Lower lobe of right lung (tissue), 2 donors: ENCODE measurements at regions not wholly inside any gene's neighbourhood (a gene's known extent, or its start where the extent isn't known, plus 50 kb on each side); places are given as distances from the start of the nearest gene placed in this dataset.

ENCODE experiments used
- ATAC-seq, 2 donors: fragments of 200-7000 bp; cut with Tn5 transposase; one replicate each; pipeline ENCODE4 v1.9.1; 2020 to 2022; ENCODE audit warnings: mild to moderate bottlenecking in 2 of 2, moderate library complexity in 2 of 2
- DNase-seq: peaks from one replicate; pipeline ENCODE4 v3.0.0-alpha.2; 2020
- H3K27ac ChIP-seq: fragments of 200-600 bp; one replicate; pipeline ENCODE4 v1.8.0; 2022
- H3K27me3 ChIP-seq: fragments of 200-600 bp; one replicate; pipeline ENCODE4 v1.8.0; 2022; ENCODE audit warnings: low read depth
- H3K36me3 ChIP-seq: fragments of 200-600 bp; one replicate; pipeline ENCODE4 v1.8.0; 2022; ENCODE audit warnings: mild to moderate bottlenecking
- H3K4me1 ChIP-seq: fragments of 200-600 bp; one replicate; pipeline ENCODE4 v1.8.0; 2022
- H3K4me3 ChIP-seq: fragments of 200-600 bp; one replicate; pipeline ENCODE4 v1.8.0; 2022; ENCODE audit warnings: mild to moderate bottlenecking
- H3K9me3 ChIP-seq: fragments of 200-600 bp; one replicate; pipeline ENCODE4 v1.8.0; 2022
- CTCF ChIP-seq: fragments of 200-600 bp; IDR thresholded peaks from one replicate; pipeline ENCODE4 v1.8.0; 2022; ENCODE audit warnings: antibody characterized with exemption, mild to moderate bottlenecking
- intact Hi-C: fragments of 100-400 bp; cut with DNase I; formaldehyde crosslinking; loops from one replicate; pipeline ENCODE4 v1.11.0; 2022
- donor health status: DM: no; HTN: yes; CAD: no; lungs with severe emphysema.

DNA sequence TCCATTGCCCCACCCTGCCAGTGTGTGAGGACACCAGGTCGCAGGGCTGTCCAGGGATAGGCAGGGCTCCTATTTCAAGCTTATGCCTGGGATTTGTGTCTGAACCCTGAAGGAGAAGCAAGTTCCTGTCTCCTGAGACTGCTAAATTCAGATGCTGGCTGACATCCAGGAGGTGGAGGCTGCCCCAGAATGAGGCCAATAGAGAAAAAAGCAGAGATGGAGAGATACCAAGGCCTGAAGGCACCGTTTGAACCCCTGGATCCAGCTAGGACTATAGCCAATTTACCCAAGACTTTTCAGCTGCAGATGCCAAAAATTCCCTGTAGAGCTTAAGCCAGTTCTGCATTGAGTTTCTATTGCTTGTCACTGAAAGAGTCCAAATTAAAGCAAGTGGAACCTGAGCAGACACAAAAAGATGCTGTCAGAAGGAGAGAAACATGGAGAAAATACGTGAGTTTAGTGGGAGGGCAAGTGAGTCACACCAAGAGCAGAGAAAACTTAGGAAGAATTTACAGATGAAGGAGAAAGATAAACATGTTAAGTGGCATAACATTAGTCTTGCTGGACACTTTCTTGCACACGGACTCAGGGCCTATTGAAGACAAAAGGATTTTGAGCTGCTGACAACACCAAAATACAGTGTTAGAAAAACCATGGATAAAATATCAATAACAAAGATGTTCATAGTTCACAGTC is 148.6 kb downstream of the CNTN3 start:
- DNase-seq = no peak
- intact Hi-C loops = no loop called here
- H3K4me3 ChIP-seq = no peak overlapping the region
- no peak for ATAC-seq
- no peaks in the 10 kb centered on the region for H3K4me1 ChIP-seq
- H3K27ac ChIP-seq = no peak overlapping the region
- TF ChIP-seq CTCF = no peak
- no peaks in the 10 kb centered on the region for H3K27me3 ChIP-seq
- H3K9me3 ChIP-seq = no peaks in the 10 kb centered on the region
- H3K36me3 ChIP-seq = no peaks in the 10 kb centered on the region

DNA sequence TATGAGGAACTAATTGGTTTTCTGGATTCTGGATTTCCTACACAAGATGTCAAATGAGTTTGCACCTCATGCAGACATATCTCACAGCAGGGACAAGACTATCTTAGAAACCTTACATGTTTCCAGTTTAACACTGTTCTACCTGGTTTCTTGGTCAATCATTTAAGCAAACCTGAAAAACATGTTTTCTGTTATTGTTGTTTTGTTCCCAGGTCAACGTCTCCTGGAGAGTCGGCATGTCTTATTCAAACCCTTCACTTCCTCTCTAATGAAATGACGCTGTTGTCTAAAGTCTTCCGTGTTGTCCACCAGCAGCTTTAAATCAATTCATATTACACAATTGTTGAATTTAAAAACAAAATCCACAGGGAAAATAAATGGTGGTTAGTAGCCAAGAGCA is 150.9 kb downstream of the CNTN3 start:
- H3K27me3 ChIP-seq = no peaks in the 10 kb centered on the region
- ATAC-seq = no peak
- H3K36me3 ChIP-seq = no peaks in the 10 kb centered on the region
- no peak overlapping the region for H3K4me3 ChIP-seq
- TF ChIP-seq CTCF = no peak
- DNase-seq = no peak
- no peak overlapping the region for H3K27ac ChIP-seq
- intact Hi-C loops = no loop called here
- H3K9me3 ChIP-seq = no peaks in the 10 kb centered on the region
- no peaks in the 10 kb centered on the region for H3K4me1 ChIP-seq

DNA sequence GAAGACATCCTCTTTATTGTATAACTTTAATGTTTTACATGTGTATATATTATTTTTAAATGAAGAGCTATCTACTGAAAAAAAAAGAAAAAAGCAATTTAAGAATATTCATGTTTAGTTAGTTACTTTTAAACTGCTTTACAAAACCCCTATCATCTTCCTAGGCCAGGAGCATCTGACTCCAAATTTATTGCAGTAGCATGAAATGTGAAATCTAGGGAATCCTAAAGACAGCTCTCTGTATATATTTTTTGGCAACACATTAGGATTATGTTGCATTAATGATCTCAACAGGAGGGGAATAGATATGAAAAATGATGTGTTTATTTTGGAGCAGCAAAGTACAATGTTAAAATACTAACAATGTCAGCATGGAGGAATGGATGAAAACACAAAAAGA is 158.3 kb downstream of the CNTN3 start:
- H3K4me1 ChIP-seq = no peaks in the 10 kb centered on the region
- no peak overlapping the region for H3K27ac ChIP-seq
- H3K27me3 ChIP-seq = no peaks in the 10 kb centered on the region
- no peak for TF ChIP-seq CTCF
- ATAC-seq (no peak), DNase-seq (no peak)
- no peaks in the 10 kb centered on the region for H3K36me3 ChIP-seq
- no peak overlapping the region for H3K4me3 ChIP-seq
- intact Hi-C loops = no loop called here
- H3K9me3 ChIP-seq = no peaks in the 10 kb centered on the region

DNA sequence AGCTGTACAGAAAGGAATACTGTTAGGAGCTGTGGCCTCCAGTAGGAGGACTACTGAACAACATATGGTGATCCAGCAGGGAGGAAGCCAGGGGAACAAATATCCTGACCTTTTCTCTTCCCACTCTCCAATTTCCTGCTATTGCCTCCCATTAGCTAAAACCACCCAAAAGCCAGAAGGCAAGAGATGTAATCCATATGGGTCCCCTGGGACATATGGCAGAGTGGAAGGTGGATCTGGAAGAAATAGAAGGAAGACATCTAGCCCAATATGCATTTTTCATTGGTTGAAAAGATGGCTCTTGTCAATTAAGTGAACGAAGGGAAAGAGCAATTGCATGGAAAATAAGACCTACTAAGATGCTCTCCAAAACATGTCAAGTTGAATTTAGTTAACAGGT is 167.2 kb downstream of the CNTN3 start:
- H3K4me3 ChIP-seq = no peak overlapping the region
- ATAC-seq (no peak), DNase-seq (no peak)
- intact Hi-C loops = no loop called here
- no peaks in the 10 kb centered on the region for H3K27me3 ChIP-seq
- no peaks in the 10 kb centered on the region for H3K9me3 ChIP-seq
- H3K36me3 ChIP-seq = no peaks in the 10 kb centered on the region
- H3K4me1 ChIP-seq = no peaks in the 10 kb centered on the region
- no peak overlapping the region for H3K27ac ChIP-seq
- TF ChIP-seq CTCF = no peak

DNA sequence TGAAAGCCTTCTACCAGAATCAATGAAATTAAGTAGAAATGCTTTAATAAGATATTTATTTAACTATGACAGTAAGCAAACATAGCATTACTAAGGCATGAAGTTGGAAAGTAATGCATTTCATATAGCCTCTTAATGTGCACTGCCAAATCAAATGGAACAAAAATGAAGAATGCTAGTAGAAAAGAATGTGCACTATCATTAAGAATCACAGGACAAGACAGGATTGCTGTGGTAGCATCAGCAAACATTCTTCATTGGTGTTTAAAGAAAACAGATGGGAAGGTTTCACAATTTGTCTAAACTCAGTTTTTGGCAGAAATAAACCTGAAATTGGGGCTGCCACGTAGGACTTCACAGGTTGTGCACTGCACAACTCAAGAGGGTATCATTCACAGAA is 168.9 kb downstream of the CNTN3 start:
- no peak for DNase-seq

More for the DNA sequence above, 168.9 kb downstream of the CNTN3 start:
- Histone ChIP-seq H3K9me3 (no peaks in the 10 kb centered on the region), H3K4me3 (no peak overlapping the region), H3K4me1 (no peaks in the 10 kb centered on the region), H3K27me3 (no peaks in the 10 kb centered on the region), H3K36me3 (no peaks in the 10 kb centered on the region), H3K27ac (no peak overlapping the region)
- intact Hi-C loops = no loop called here
- ATAC-seq = no peak
- no peak for TF ChIP-seq CTCF
